SK-N-SH (cell line): ENCODE measurements at regions not wholly inside any gene's neighbourhood (a gene's known extent, or its start where the extent isn't known, plus 50 kb on each side); places are given as distances from the start of the nearest gene placed in this dataset.

Experiments used
- CTCF ChIA-PET: fragments of 300-600, 350-600 bp; formaldehyde crosslinking; extraction: SDS; loops from one replicate; lab custom pipeline; 2021; lab: Yijun Ruan, JAX
- POLR2A ChIA-PET: fragments of 350-600 bp; sonication (Branson Sonifier 250); formaldehyde crosslinking; extraction: SDS; loops from one replicate; lab custom pipeline; 2020; ENCODE audit warnings: antibody characterized with exemption, inconsistent platforms; lab: Yijun Ruan, JAX
- DNase-seq: peaks from one replicate; pipeline ENCODE4 v3.0.0; 2012
- H2AFZ ChIP-seq: fragments of 200-600 bp; sonication (generic); 2 replicates; pipeline ENCODE4 v1.8.1; 2016; ENCODE audit warnings: antibody characterized with exemption, mild to moderate bottlenecking, low read depth
- H3F3A ChIP-seq: fragments of 200-600 bp; sonication (generic); replicated peaks from 2 replicates; pipeline ENCODE3; 2016; ENCODE audit warnings: antibody characterized with exemption, mild to moderate bottlenecking; ENCODE audit not compliant: insufficient read depth
- H3K27ac ChIP-seq, 2 experiments: fragments of 200-500 bp in 1 of 2; fragments of 200-600 bp in 1 of 2; sonication (Bioruptor generic) in 1 of 2; sonication (generic), shearing (Covaris generic) in 1 of 2; 2 replicates each; pipeline versions ENCODE4 v1.5.1 to v1.6.1; 2014 to 2016; ENCODE audit warnings: low read depth in 2 of 2, inconsistent platforms in 1 of 2, low read length in 1 of 2, mild to moderate bottlenecking in 1 of 2, mixed read lengths in 1 of 2
- H3K27me3 ChIP-seq: fragments of 200-600 bp; sonication (generic), shearing (Covaris generic); 2 replicates; pipeline ENCODE4 v1.6.1; 2016; ENCODE audit warnings: mixed run types; ENCODE audit not compliant: insufficient read depth
- H3K36me3 ChIP-seq, 2 experiments: fragments of 200-500 bp in 1 of 2; fragments of 200-600 bp in 1 of 2; sonication (Bioruptor generic) in 1 of 2; sonication (generic) in 1 of 2; replicated peaks in 1 of 2; 2 replicates each; pipeline versions ENCODE3 to v1.5.1; 2014 to 2016; ENCODE audit warnings: low read length in 1 of 2, mild to moderate bottlenecking in 1 of 2; ENCODE audit not compliant: insufficient read depth in 2 of 2, control insufficient read depth in 1 of 2
- H3K4me1 ChIP-seq, 2 experiments: fragments of 200-500 bp in 1 of 2; fragments of 200-600 bp in 1 of 2; sonication (Bioruptor generic) in 1 of 2; sonication (generic), shearing (Covaris generic) in 1 of 2; 2 replicates each; pipeline versions ENCODE4 v1.5.1 to v1.6.1; 2014 to 2016; ENCODE audit warnings: low read depth in 1 of 2, low read length in 1 of 2, mixed run types in 1 of 2; ENCODE audit not compliant: insufficient read depth in 2 of 2, control insufficient read depth in 1 of 2
- H3K4me2 ChIP-seq: fragments of 200-600 bp; sonication (generic), shearing (Covaris generic); 2 replicates; pipeline ENCODE4 v1.6.1; 2017; ENCODE audit warnings: mixed run types
- H3K4me3 ChIP-seq, 2 experiments: fragments of 200-500 bp in 1 of 2; fragments of 200-600 bp in 1 of 2; sonication (Bioruptor generic) in 1 of 2; sonication (generic), shearing (Covaris generic) in 1 of 2; 2 replicates each; pipeline versions ENCODE4 v1.5.1 to v1.8.1; 2014 to 2016; ENCODE audit warnings: low read depth in 2 of 2, inconsistent platforms in 1 of 2, low read length in 1 of 2, mild to moderate bottlenecking in 1 of 2, mixed read lengths in 1 of 2, moderate library complexity in 1 of 2
- H3K79me2 ChIP-seq: fragments of 200-600 bp; sonication (generic); 2 replicates; pipeline ENCODE4 v1.8.1; 2017; ENCODE audit warnings: mild to moderate bottlenecking; ENCODE audit not compliant: insufficient read depth
- H3K9ac ChIP-seq: fragments of 200-600 bp; sonication (generic); 2 replicates; pipeline ENCODE4 v1.6.1; 2017; ENCODE audit warnings: mixed run types
- H3K9me2 ChIP-seq: fragments of 200-600 bp; sonication (generic); 2 replicates; pipeline ENCODE4 v1.6.1; 2017; ENCODE audit warnings: mixed run types
- H3K9me3 ChIP-seq: fragments of 200-600 bp; sonication (generic); 2 replicates; pipeline ENCODE4 v1.6.1; 2017; ENCODE audit warnings: mixed run types, mild to moderate bottlenecking, moderate library complexity
- H4K20me1 ChIP-seq: fragments of 200-600 bp; sonication (generic); 2 replicates; pipeline ENCODE4 v1.6.1; 2017; ENCODE audit warnings: mild to moderate bottlenecking, mixed run types; ENCODE audit not compliant: insufficient read depth
- CHD2 ChIP-seq: fragments of 150-350 bp; IDR thresholded peaks from 2 replicates; pipeline ENCODE4 v1.6.1; 2018; ENCODE audit warnings: low read length; ENCODE audit not compliant: partially characterized antibody
- ELF1 ChIP-seq: IDR thresholded peaks from 2 replicates; pipeline ENCODE4 v1.4.0; 2012
- EZH2phosphoT487 ChIP-seq: fragments of 200-600 bp; sonication (generic); IDR thresholded peaks from 2 replicates; pipeline ENCODE4 v1.6.1; 2017; ENCODE audit warnings: low read depth, mixed run types, mild to moderate bottlenecking, antibody characterized with exemption, moderate library complexity, borderline replicate concordance
- GABPA ChIP-seq: IDR thresholded peaks from 2 replicates; pipeline ENCODE4 v1.4.0; 2012; ENCODE audit warnings: low read depth, mild to moderate bottlenecking
- GATA2 ChIP-seq: sonication (generic); formaldehyde crosslinking; IDR thresholded peaks from 2 replicates; pipeline ENCODE4 v1.5.0; 2020; ENCODE audit warnings: mild to moderate bottlenecking, missing genetic modification reagents
- JUND ChIP-seq: IDR thresholded peaks from 2 replicates; pipeline ENCODE4 v1.4.0; 2012
- MXI1 ChIP-seq: IDR thresholded peaks from 2 replicates; pipeline ENCODE4 v1.6.1; 2012; ENCODE audit warnings: mild to moderate bottlenecking, low read depth, low read length, improper control_type of control experiment
- NFIC ChIP-seq: IDR thresholded peaks from 2 replicates; pipeline ENCODE4 v1.4.0; 2012; ENCODE audit warnings: borderline replicate concordance
- NRF1 ChIP-seq: IDR thresholded peaks from 2 replicates; pipeline ENCODE4 v1.6.1; 2012; ENCODE audit warnings: low read depth, mild to moderate bottlenecking, low read length
- POLR2AphosphoS5 ChIP-seq: IDR thresholded peaks from 2 replicates; pipeline ENCODE4 v1.6.1; 2012; ENCODE audit warnings: low read depth, low read length
- RAD21 ChIP-seq: IDR thresholded peaks from 2 replicates; pipeline ENCODE4 v1.6.1; 2012; ENCODE audit warnings: mild to moderate bottlenecking, low read length
- RCOR1 ChIP-seq: fragments of 150-350 bp; IDR thresholded peaks from 2 replicates; pipeline ENCODE4 v1.6.1; 2017; ENCODE audit warnings: antibody characterized with exemption, low read length
- RFX5 ChIP-seq: IDR thresholded peaks from 2 replicates; pipeline ENCODE4 v1.6.1; 2012; ENCODE audit warnings: mild to moderate bottlenecking, improper control_type of control experiment, low read length
- RXRA ChIP-seq: IDR thresholded peaks from 2 replicates; pipeline ENCODE4 v1.4.0; 2012; ENCODE audit warnings: low read depth, mild to moderate bottlenecking, borderline replicate concordance
- SMC3 ChIP-seq: IDR thresholded peaks from 2 replicates; pipeline ENCODE4 v1.6.1; 2012; ENCODE audit warnings: low read depth, low read length, improper control_type of control experiment
- TAF1 ChIP-seq: IDR thresholded peaks from 2 replicates; pipeline ENCODE4 v1.6.1; 2012; ENCODE audit warnings: low read depth, mild to moderate bottlenecking, low read length, moderate library complexity, borderline replicate concordance
- YY1 ChIP-seq: IDR thresholded peaks from 2 replicates; pipeline ENCODE4 v1.4.0; 2012; ENCODE audit warnings: low read depth, mild to moderate bottlenecking
- WGBS: methylation state at CpG from one replicate; pipeline ENCODE4 v1.1.6; 2017; ENCODE audit warnings: low lambda C conversion rate; 5-methylcytosine and 5-hydroxymethylcytosine counted together
- TF ChIP-seq, protein P1 (sequence below): fragments of 150-350 bp; IDR thresholded peaks from 2 replicates; pipeline ENCODE4 v1.6.1; 2017; ENCODE audit warnings: antibody characterized with exemption, low read length, low read depth, borderline replicate concordance
- TF ChIP-seq, protein P2 (sequence below): IDR thresholded peaks from 2 replicates; pipeline ENCODE4 v1.4.0; 2012; ENCODE audit warnings: low read depth
- TF ChIP-seq, protein P3 (sequence below): IDR thresholded peaks from 2 replicates; pipeline ENCODE4; 2012
- TF ChIP-seq, protein P4 (sequence below): IDR thresholded peaks from 2 replicates; pipeline ENCODE4 v1.6.1; 2012; ENCODE audit warnings: mild to moderate bottlenecking, low read depth, low read length, moderate library complexity
- TF ChIP-seq, protein P5 (sequence below): IDR thresholded peaks from 2 replicates; pipeline ENCODE4 v1.4.0; 2012; ENCODE audit warnings: low read depth, borderline replicate concordance

DNA sequence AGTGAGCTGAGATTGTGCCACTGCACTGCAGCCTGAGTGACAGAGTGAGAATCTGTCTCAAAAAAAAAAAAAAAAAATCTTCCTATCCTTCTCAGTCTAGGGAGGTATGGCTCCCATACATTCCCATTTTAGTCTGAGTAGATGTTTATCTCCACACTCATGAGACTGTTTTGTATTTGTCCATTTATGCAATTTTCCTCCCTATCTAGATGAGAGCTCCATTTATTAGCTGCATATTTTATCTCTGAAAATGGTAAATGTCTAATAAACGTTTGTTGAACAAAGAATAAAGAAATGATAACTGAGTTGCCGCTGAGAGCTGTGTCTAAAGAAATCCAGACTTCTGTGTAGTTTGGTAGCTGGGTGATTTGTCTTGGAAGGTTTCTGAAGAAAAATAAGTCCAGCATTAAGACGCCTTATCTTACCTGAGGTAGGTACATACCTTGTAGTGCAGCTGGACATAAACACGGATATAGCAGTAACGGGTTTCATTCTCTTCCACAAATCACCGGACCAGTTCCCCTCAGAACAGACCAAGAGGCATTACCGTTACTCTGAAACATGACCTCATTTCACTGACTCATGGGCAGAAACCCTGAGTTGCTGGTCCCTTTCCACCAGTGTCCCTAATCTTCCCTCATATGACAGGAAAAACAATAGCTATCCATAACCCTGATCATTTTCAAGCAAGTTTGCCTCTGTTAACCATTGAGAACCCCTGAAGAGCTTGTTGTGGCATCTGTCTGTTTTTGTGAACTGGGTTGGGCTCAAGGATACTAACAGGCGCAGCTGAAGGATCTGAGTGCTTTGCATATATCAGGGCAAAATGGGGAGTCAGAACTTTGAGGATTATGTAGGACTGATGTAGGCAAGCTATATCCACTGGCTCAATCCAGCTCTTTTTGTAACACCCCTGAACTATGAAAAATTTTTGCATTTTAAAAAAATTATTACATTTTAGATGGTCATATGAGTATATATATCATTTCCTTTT, 177.4 kb upstream of the XYLT1 start:
- Histone ChIP-seq H3F3A (no peaks in the 10 kb centered on the region), H3K9me3 (no peaks in the 10 kb centered on the region), H2AFZ (peak overlapping the region; percentile 71; the same call in 1 of the 2 replicates), H3K36me3 (no peaks in the 10 kb centered on the region), H3K79me2 (no peaks in the 10 kb centered on the region), H3K27me3 (no peaks in the 10 kb centered on the region), H3K4me3 (0 out of 4 replicates have a peak overlapping the region, but pooled peaks of 1 of the 2 experiments have one; percentile 2), H4K20me1 (no peaks in the 10 kb centered on the region), H3K27ac (peak overlapping the region in 1 of 2 experiments; percentile 97; a peak in 2 of 4 replicates), H3K9me2 (no peaks in the 10 kb centered on the region), H3K4me1 (peaks cover 0 to 16% of the 10 kb centered on the region in 2 experiments; a peak in 2 of 4 replicates), H3K9ac (no peak overlapping the region), H3K4me2 (peak overlapping the region; percentile 15; the same call in 1 of the 2 replicates)
- WGBS, result 12% methylated on average over 6 of the region's 8 CpGs
- CTCF ChIA-PET, result interaction anchor here (0.9 to 1.5 kb wide), 4 partner anchors 9 to 98 kb away, joined by 3 to 4 read pairs (median 3); no protein-coding TSS in a partner anchor
- DNase-seq, result peak; percentile 44
- POLR2A ChIA-PET, result interaction anchor here (0.7 to 2.7 kb wide), 6 partner anchors 12 to 327 kb away, joined by 3 to 10 read pairs (median 4); no protein-coding TSS in a partner anchor
- no peak for TF ChIP-seq GABPA
- TF ChIP-seq EZH2phosphoT487, result no peak
- TF ChIP-seq NFIC, result no peak
- TF ChIP-seq, protein P1, sequence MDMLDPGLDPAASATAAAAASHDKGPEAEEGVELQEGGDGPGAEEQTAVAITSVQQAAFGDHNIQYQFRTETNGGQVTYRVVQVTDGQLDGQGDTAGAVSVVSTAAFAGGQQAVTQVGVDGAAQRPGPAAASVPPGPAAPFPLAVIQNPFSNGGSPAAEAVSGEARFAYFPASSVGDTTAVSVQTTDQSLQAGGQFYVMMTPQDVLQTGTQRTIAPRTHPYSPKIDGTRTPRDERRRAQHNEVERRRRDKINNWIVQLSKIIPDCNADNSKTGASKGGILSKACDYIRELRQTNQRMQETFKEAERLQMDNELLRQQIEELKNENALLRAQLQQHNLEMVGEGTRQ, result no peak
- TF ChIP-seq, protein P2, sequence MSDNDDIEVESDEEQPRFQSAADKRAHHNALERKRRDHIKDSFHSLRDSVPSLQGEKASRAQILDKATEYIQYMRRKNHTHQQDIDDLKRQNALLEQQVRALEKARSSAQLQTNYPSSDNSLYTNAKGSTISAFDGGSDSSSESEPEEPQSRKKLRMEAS, result no peak
- TF ChIP-seq GATA2, result peak; percentile 67
- TF ChIP-seq, protein P3, sequence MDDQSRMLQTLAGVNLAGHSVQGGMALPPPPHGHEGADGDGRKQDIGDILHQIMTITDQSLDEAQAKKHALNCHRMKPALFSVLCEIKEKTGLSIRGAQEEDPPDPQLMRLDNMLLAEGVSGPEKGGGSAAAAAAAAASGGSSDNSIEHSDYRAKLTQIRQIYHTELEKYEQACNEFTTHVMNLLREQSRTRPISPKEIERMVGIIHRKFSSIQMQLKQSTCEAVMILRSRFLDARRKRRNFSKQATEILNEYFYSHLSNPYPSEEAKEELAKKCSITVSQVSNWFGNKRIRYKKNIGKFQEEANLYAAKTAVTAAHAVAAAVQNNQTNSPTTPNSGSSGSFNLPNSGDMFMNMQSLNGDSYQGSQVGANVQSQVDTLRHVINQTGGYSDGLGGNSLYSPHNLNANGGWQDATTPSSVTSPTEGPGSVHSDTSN, result no peak
- no peak for TF ChIP-seq MXI1
- TF ChIP-seq RXRA, result no peak
- TF ChIP-seq ELF1, result no peak
- no peak for TF ChIP-seq CHD2
- no peak for TF ChIP-seq POLR2AphosphoS5
- no peak for TF ChIP-seq YY1
- TF ChIP-seq TAF1, result no peak
- TF ChIP-seq NRF1, result no peak
- TF ChIP-seq RFX5, result no peak
- TF ChIP-seq JUND, result peak; percentile 29
- TF ChIP-seq RAD21, result peak; percentile 15; the same call in 1 of the 2 replicates
- TF ChIP-seq RCOR1, result peak; percentile 46; the same call in 1 of the 2 replicates
- TF ChIP-seq, protein P4, sequence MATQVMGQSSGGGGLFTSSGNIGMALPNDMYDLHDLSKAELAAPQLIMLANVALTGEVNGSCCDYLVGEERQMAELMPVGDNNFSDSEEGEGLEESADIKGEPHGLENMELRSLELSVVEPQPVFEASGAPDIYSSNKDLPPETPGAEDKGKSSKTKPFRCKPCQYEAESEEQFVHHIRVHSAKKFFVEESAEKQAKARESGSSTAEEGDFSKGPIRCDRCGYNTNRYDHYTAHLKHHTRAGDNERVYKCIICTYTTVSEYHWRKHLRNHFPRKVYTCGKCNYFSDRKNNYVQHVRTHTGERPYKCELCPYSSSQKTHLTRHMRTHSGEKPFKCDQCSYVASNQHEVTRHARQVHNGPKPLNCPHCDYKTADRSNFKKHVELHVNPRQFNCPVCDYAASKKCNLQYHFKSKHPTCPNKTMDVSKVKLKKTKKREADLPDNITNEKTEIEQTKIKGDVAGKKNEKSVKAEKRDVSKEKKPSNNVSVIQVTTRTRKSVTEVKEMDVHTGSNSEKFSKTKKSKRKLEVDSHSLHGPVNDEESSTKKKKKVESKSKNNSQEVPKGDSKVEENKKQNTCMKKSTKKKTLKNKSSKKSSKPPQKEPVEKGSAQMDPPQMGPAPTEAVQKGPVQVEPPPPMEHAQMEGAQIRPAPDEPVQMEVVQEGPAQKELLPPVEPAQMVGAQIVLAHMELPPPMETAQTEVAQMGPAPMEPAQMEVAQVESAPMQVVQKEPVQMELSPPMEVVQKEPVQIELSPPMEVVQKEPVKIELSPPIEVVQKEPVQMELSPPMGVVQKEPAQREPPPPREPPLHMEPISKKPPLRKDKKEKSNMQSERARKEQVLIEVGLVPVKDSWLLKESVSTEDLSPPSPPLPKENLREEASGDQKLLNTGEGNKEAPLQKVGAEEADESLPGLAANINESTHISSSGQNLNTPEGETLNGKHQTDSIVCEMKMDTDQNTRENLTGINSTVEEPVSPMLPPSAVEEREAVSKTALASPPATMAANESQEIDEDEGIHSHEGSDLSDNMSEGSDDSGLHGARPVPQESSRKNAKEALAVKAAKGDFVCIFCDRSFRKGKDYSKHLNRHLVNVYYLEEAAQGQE, result no peak
- TF ChIP-seq, protein P5, sequence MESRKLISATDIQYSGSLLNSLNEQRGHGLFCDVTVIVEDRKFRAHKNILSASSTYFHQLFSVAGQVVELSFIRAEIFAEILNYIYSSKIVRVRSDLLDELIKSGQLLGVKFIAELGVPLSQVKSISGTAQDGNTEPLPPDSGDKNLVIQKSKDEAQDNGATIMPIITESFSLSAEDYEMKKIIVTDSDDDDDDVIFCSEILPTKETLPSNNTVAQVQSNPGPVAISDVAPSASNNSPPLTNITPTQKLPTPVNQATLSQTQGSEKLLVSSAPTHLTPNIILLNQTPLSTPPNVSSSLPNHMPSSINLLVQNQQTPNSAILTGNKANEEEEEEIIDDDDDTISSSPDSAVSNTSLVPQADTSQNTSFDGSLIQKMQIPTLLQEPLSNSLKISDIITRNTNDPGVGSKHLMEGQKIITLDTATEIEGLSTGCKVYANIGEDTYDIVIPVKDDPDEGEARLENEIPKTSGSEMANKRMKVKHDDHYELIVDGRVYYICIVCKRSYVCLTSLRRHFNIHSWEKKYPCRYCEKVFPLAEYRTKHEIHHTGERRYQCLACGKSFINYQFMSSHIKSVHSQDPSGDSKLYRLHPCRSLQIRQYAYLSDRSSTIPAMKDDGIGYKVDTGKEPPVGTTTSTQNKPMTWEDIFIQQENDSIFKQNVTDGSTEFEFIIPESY, result no peak
- TF ChIP-seq SMC3, result no peak
